HEK293T (cell line): ENCODE measurements at regions not wholly inside any gene's neighbourhood (a gene's known extent, or its start where the extent isn't known, plus 50 kb on each side); places are given as distances from the start of the nearest gene placed in this dataset.

ENCODE experiments used
- ELF4 ChIP-seq: fragments of 450-650 bp; IDR thresholded peaks from 2 replicates; pipeline ENCODE4 v1.6.1; 2017; ENCODE audit warnings: antibody characterized with exemption
- HDGF ChIP-seq: fragments of 450-650 bp; IDR thresholded peaks from 2 replicates; pipeline ENCODE4 v1.6.1; 2017; ENCODE audit warnings: antibody characterized with exemption, borderline replicate concordance
- NFRKB ChIP-seq: fragments of 450-650 bp; IDR thresholded peaks from 2 replicates; pipeline ENCODE4 v1.6.1; 2016; ENCODE audit warnings: mild to moderate bottlenecking, moderate library complexity
- SP1 ChIP-seq: fragments of 450-650 bp; IDR thresholded peaks from 2 replicates; pipeline ENCODE4 v1.6.1; 2017
- SUZ12 ChIP-seq: fragments of 450-650 bp; IDR thresholded peaks from 2 replicates; pipeline ENCODE4 v1.6.1; 2016; ENCODE audit warnings: mild to moderate bottlenecking
- ZNF384 ChIP-seq: fragments of 450-650 bp; IDR thresholded peaks from 2 replicates; pipeline ENCODE4 v1.6.1; 2016
- TF ChIP-seq, protein P1 (sequence below): fragments of 450-650 bp; IDR thresholded peaks from 2 replicates; pipeline ENCODE4 v1.6.1; 2016

DNA sequence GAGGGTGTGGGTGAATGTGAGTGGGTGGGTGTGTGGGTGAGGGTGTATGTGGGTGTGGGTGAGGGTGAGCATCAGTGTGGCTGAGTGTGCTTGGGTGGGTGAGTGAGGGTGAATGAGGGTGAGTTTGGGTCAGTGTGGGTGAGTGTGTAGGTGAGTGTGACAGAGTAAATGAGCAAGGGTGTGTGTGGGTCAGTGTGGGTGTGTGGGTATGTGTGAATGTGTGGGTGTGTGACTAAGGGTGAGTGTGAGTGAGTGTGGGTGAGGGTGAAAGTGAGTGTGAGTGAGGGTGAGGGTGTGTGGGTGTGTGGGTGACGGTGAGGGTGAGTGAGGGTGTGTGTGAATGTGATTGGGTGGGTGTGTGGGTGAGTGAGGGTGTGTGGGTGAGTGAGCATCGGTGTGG is 1676.7 kb upstream of the TENM3 start:
- no peak for TF ChIP-seq ELF4
- no peak for TF ChIP-seq SUZ12
- TF ChIP-seq, protein P1, sequence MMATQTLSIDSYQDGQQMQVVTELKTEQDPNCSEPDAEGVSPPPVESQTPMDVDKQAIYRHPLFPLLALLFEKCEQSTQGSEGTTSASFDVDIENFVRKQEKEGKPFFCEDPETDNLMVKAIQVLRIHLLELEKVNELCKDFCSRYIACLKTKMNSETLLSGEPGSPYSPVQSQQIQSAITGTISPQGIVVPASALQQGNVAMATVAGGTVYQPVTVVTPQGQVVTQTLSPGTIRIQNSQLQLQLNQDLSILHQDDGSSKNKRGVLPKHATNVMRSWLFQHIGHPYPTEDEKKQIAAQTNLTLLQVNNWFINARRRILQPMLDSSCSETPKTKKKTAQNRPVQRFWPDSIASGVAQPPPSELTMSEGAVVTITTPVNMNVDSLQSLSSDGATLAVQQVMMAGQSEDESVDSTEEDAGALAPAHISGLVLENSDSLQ, result no peak
- no peak for TF ChIP-seq SP1
- TF ChIP-seq NFRKB, result no peak
- TF ChIP-seq ZNF384, result no peak
- no peak for TF ChIP-seq HDGF
